Stomach (tissue), 8 donors: ENCODE measurements at regions not wholly inside any gene's neighbourhood (a gene's known extent, or its start where the extent isn't known, plus 50 kb on each side); places are given as distances from the start of the nearest gene placed in this dataset.

Experiments used
- DNase-seq, 2 donors: peaks; one replicate each; pipeline versions ENCODE4 v3.0.0 to v3.0.0-alpha.2; 2013 to 2019
- H3K27ac ChIP-seq, 5 donors: fragments of 200-600 bp in 4 of 5; sonication (generic) in 4 of 5; one replicate each; pipeline ENCODE4 v1.5.1; 2013 to 2019; ENCODE audit warnings: mild to moderate bottlenecking in 1 of 5, moderate library complexity in 1 of 5
- H3K27me3 ChIP-seq, 3 donors: fragments of 200-600 bp; sonication (generic); one replicate each; pipeline ENCODE4 v1.5.1; 2017 to 2019; ENCODE audit warnings: mixed run types in 1 of 3
- H3K36me3 ChIP-seq, 4 donors: fragments of 200-600 bp; sonication (generic); 1 replicate in 3 of 4; 2 replicates in 1 of 4; pipeline ENCODE4 v1.5.1; 2016 to 2019
- H3K4me1 ChIP-seq, 4 donors: fragments of 200-600 bp; sonication (generic); one replicate each; pipeline ENCODE4 v1.5.1; 2016 to 2019
- H3K4me3 ChIP-seq, 4 donors: fragments of 200-600 bp; sonication (generic) in 3 of 4; one replicate each; pipeline ENCODE4 v1.5.1; 2016 to 2019; ENCODE audit warnings: mild to moderate bottlenecking in 1 of 4
- H3K9me3 ChIP-seq, 4 donors: fragments of 200-600 bp; sonication (generic); one replicate each; pipeline ENCODE4 v1.5.1; 2016 to 2019
- CTCF ChIP-seq, 7 experiments: fragments of 450-650 bp in 4 of 7; fragments of 200-600 bp in 3 of 7; sonication (generic) in 3 of 7; IDR thresholded peaks; one replicate each; pipeline ENCODE4 v1.5.1; 2016 to 2019; ENCODE audit warnings: antibody characterized with exemption in 7 of 7, control low read depth in 2 of 7, mild to moderate bottlenecking in 1 of 7
- EP300 ChIP-seq: sonication (generic); formaldehyde crosslinking; IDR thresholded peaks from one replicate; pipeline ENCODE4 v1.6.1; 2017; ENCODE audit warnings: antibody characterized with exemption
- POLR2A ChIP-seq, 4 donors: fragments of 450-650 bp; IDR thresholded peaks; one replicate each; pipeline ENCODE4 v1.6.1; 2016; ENCODE audit warnings: antibody characterized with exemption in 4 of 4, control low read depth in 2 of 4, mild to moderate bottlenecking in 1 of 4, moderate library complexity in 1 of 4
- POLR2AphosphoS5 ChIP-seq, 3 donors: sonication (generic); formaldehyde crosslinking; IDR thresholded peaks; one replicate each; pipeline ENCODE4 v1.6.1; 2016; ENCODE audit warnings: antibody characterized with exemption in 3 of 3
- WGBS, 5 donors: extraction: QIAGEN DNeasy Blood & Tissue Kit in 3 of 5; methylation state at CpG; one replicate each; pipeline versions ENCODE4 v1.1.5 to v1.1.7; 2013 to 2018; 5-methylcytosine and 5-hydroxymethylcytosine counted together
- intact Hi-C: fragments of 100-400 bp; cut with DNase I; formaldehyde crosslinking; loops from one replicate; pipeline ENCODE4 v1.15.1; 2023; ENCODE audit warnings: low total_unique reads
- donor health status: healthy with polysubstance abuse.
- donor health status: Bipolar disorder and iron deficiency.
- donor health status: healthy.

DNA sequence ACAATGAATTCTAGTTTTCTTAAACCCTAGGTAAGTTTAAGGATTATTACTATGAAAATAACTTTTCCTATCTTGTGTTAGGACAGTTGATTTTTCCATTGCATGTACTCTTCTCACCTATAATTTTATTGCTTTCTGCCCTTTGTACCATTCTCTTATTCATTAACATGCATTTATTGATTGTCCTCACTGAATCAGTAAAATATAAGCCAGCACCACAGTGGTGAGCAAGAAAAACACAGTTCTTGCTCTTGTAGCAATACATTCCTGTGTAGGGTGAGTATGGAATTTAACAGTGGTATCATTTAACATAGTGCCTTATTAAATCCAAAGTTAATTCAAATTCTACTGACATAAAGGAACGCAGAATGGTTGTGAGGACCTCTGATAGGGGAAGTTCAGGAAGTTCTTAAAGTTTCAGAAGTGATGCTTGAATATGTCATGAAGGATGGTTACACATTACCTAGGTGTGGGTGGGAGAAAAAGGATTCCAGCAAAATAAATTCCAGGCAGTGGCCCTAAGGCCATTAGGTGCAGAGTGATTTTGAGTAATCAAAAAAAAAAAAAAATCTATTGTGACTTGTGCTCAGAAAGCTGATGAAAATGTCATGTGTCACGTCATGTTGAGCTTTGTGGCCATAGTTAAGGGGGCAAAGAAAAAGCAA lies 104.7 kb upstream of the DSEL start:
- Histone ChIP-seq H3K36me3 (no peaks in the 10 kb centered on the region), H3K27me3 (no peaks in the 10 kb centered on the region), H3K4me3 (no peak overlapping the region), H3K9me3 (no peaks in the 10 kb centered on the region), H3K27ac (no peak overlapping the region), H3K4me1 (no peaks in the 10 kb centered on the region)
- 40 to 72% (median 51%) methylated on average over 2 of the region's 2 CpGs for WGBS, 5 donors
- DNase-seq: no peak
- no peak for TF ChIP-seq POLR2AphosphoS5 (IDR thresholded peaks at IDR 0.05)
- TF ChIP-seq CTCF (IDR thresholded peaks at IDR 0.05): no peak
- TF ChIP-seq POLR2A (IDR thresholded peaks at IDR 0.05): no peak
- TF ChIP-seq EP300: no peak
- intact Hi-C loops: no loop called here

GRCh38 chr18:67618061-67618460 lies 101.5 kb upstream of the DSEL start:
- H3K36me3 ChIP-seq: no peaks in the 10 kb centered on the region
- H3K4me3 ChIP-seq: no peak overlapping the region
- TF ChIP-seq CTCF (IDR thresholded peaks at IDR 0.05) (no peak), EP300 (no peak), POLR2AphosphoS5 (IDR thresholded peaks at IDR 0.05) (no peak), POLR2A (IDR thresholded peaks at IDR 0.05) (no peak)
- DNase-seq: no peak
- WGBS, 5 donors: 76 to 80% (median 76%) methylated on average over 4 of the region's 4 CpGs
- no peak overlapping the region for H3K27ac ChIP-seq
- no peaks in the 10 kb centered on the region for H3K9me3 ChIP-seq
- intact Hi-C loops: no loop called here
- no peaks in the 10 kb centered on the region for H3K4me1 ChIP-seq
- H3K27me3 ChIP-seq: no peaks in the 10 kb centered on the region

DNA sequence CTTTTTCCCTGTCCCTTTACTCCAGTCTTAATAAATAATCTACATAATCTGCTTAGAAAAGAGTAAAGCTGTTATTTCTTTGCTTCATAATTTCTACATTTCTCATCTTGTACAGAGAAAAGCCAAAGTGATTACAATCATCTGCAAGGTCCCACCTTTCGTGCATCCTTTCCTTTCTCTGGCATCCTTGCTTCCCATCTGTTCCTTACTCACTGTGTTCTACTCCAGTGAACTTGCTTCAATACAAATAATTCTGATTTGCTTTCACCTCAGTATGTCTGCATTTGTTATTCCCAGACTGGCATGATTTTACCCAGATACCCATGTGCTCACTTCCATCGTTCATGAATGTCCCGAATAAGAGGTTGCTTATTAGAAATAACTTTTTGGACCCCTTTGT lies 99.4 kb upstream of the DSEL start:
- WGBS, 5 donors: 72 to 86% (median 82%) methylated on average over 3 of the region's 3 CpGs
- no peak for TF ChIP-seq EP300
- TF ChIP-seq POLR2A (IDR thresholded peaks at IDR 0.05): no peak
- no peak for TF ChIP-seq POLR2AphosphoS5 (IDR thresholded peaks at IDR 0.05)
- TF ChIP-seq CTCF (IDR thresholded peaks at IDR 0.05): no peak

DNA sequence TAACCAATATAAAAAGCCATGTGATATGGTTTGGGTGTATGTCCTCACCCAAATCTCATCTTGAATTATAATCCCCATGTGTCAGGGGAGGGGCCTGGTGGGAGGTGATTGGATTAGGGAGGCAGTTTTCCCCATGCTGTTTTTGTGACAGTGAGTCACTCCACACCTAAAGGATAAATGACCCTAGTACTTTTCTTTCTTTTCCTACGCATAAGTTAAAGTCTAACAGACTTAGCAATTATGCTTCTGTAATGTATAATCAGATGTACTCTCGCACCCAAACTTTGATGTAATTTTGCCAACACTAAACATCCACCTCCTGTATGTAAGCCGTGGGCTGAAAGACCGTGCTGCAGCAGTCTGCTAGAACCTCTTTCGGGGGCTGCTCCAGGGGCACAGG lies 97.2 kb upstream of the DSEL start:
- H3K9me3 ChIP-seq: no peaks in the 10 kb centered on the region
- no peak for TF ChIP-seq CTCF (IDR thresholded peaks at IDR 0.05)
- TF ChIP-seq POLR2AphosphoS5 (IDR thresholded peaks at IDR 0.05): no peak
- TF ChIP-seq POLR2A (IDR thresholded peaks at IDR 0.05): no peak
- no peak for TF ChIP-seq EP300
- no peaks in the 10 kb centered on the region for H3K36me3 ChIP-seq
- H3K27me3 ChIP-seq: no peaks in the 10 kb centered on the region
- H3K4me3 ChIP-seq: no peak overlapping the region
- no peak for DNase-seq
- WGBS, 5 donors: 78 to 93% (median 86%) methylated on average over 5 of the region's 5 CpGs
- no peak overlapping the region for H3K27ac ChIP-seq
- intact Hi-C loops: no loop called here
- H3K4me1 ChIP-seq: no peaks in the 10 kb centered on the region

More for the DNA sequence above, 99.4 kb upstream of the DSEL start:
- no peaks in the 10 kb centered on the region for H3K27me3 ChIP-seq
- no peaks in the 10 kb centered on the region for H3K9me3 ChIP-seq
- intact Hi-C loops: no loop called here
- no peak overlapping the region for H3K4me3 ChIP-seq
- no peaks in the 10 kb centered on the region for H3K36me3 ChIP-seq
- no peak overlapping the region for H3K27ac ChIP-seq
- no peaks in the 10 kb centered on the region for H3K4me1 ChIP-seq
- no peak for DNase-seq
